ENCODE measurements at regions not wholly inside any gene's neighbourhood (a gene's known extent, or its start where the extent isn't known, plus 50 kb on each side); places are given as distances from the start of the nearest gene placed in this dataset.

DNA sequence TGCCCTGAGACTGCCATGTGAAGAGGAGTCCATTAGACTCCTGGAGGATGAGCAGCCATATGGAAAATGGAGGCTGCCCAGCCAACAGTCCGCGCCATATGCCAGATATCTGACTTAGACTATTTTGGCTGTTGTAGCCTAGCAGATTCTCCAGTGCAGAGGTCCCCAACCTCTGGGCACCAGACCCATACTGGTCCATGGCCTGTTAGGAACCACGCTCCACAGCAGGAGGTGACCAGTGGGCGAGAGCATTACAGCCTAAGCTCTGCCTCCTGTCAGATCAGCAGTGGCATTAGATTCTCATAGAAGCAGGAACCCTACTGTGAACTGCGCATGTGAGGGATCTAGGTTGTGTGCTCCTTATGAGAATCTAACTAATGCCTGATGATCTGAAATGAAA lies 851.9 kb downstream of the NR2F1-AS1 start:
- TF ChIP-seq, protein P1, sequence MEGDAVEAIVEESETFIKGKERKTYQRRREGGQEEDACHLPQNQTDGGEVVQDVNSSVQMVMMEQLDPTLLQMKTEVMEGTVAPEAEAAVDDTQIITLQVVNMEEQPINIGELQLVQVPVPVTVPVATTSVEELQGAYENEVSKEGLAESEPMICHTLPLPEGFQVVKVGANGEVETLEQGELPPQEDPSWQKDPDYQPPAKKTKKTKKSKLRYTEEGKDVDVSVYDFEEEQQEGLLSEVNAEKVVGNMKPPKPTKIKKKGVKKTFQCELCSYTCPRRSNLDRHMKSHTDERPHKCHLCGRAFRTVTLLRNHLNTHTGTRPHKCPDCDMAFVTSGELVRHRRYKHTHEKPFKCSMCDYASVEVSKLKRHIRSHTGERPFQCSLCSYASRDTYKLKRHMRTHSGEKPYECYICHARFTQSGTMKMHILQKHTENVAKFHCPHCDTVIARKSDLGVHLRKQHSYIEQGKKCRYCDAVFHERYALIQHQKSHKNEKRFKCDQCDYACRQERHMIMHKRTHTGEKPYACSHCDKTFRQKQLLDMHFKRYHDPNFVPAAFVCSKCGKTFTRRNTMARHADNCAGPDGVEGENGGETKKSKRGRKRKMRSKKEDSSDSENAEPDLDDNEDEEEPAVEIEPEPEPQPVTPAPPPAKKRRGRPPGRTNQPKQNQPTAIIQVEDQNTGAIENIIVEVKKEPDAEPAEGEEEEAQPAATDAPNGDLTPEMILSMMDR (IDR thresholded peaks at IDR 0.05): no peak
- TF ChIP-seq POLR2A (IDR thresholded peaks at IDR 0.05): no peak
